IMR-90 (cell line): ENCODE measurements at regions not wholly inside any gene's neighbourhood (a gene's known extent, or its start where the extent isn't known, plus 50 kb on each side); places are given as distances from the start of the nearest gene placed in this dataset.

Experiments used
- ATAC-seq: fragments of 200-7000 bp; cut with Tn5 transposase; 2 replicates; pipeline ENCODE4 v1.9.1; 2020; ENCODE audit warnings: low read depth, mild to moderate bottlenecking, moderate library complexity
- BruUV-seq: library from RNA; stranded (reverse); fragments of 400-500 nt; replicated peaks from 2 replicates; lab custom pipeline; 2021; lab: Mats Ljungman, UMichigan
- CTCF ChIA-PET: fragments of 300-600 bp; formaldehyde crosslinking; extraction: SDS; loops from one replicate; lab custom pipeline; 2021; ENCODE audit warnings: antibody characterized with exemption; lab: Yijun Ruan, JAX
- POLR2A ChIA-PET: fragments of 300-600 bp; sonication (Branson Sonifier 250); formaldehyde crosslinking; loops from one replicate; lab custom pipeline; 2022; ENCODE audit warnings: antibody characterized with exemption; ENCODE audit not compliant: unreplicated experiment; lab: Charles Lee
- DNase-seq: peaks from one replicate; pipeline ENCODE4 v3.0.0; 2013
- H2AFZ ChIP-seq: replicated peaks from 2 replicates; pipeline ENCODE3; 2013; ENCODE audit warnings: low read length, mild to moderate bottlenecking; ENCODE audit not compliant: poor library complexity
- H2AK5ac ChIP-seq: 2 replicates; pipeline ENCODE4 v1.6.1; 2013; ENCODE audit warnings: low read depth, low read length, inconsistent platforms
- H2AK9ac ChIP-seq: replicated peaks from 2 replicates; pipeline ENCODE3; 2013; ENCODE audit warnings: mild to moderate bottlenecking, low read depth, low read length, moderate library complexity; ENCODE audit not compliant: poor library complexity
- H2BK120ac ChIP-seq: 2 replicates; pipeline ENCODE4 v1.6.1; 2013; ENCODE audit warnings: low read depth, low read length, inconsistent platforms
- H2BK15ac ChIP-seq: 3 replicates; pipeline ENCODE4 v1.6.1; 2013; ENCODE audit warnings: low read depth, low read length, inconsistent platforms
- H2BK20ac ChIP-seq: 2 replicates; pipeline ENCODE4 v1.6.1; 2013; ENCODE audit warnings: low read depth, mild to moderate bottlenecking, inconsistent platforms, low read length, moderate library complexity
- H2BK5ac ChIP-seq: 2 replicates; pipeline ENCODE4 v1.6.1; 2013; ENCODE audit warnings: mild to moderate bottlenecking, low read depth, low read length, inconsistent platforms; ENCODE audit not compliant: poor library complexity, severe bottlenecking
- H3K14ac ChIP-seq: replicated peaks from 2 replicates; pipeline ENCODE4 v1.6.1; 2013; ENCODE audit warnings: low read depth, low read length, inconsistent platforms
- H3K18ac ChIP-seq: 2 replicates; pipeline ENCODE4 v1.6.1; 2013; ENCODE audit warnings: low read depth, low read length, control low read depth
- H3K23ac ChIP-seq: 2 replicates; pipeline ENCODE4 v1.6.1; 2013; ENCODE audit warnings: low read depth, low read length, inconsistent platforms
- H3K27ac ChIP-seq: 2 replicates; pipeline ENCODE4 v1.5.1; 2013; ENCODE audit warnings: mild to moderate bottlenecking, control low read depth, low read length; ENCODE audit not compliant: insufficient read depth
- H3K27me3 ChIP-seq: 2 replicates; pipeline ENCODE4 v1.6.1; 2013; ENCODE audit warnings: low read length; ENCODE audit not compliant: control insufficient read depth, insufficient read depth
- H3K36me3 ChIP-seq: 2 replicates; pipeline ENCODE4 v1.6.1; 2013; ENCODE audit warnings: low read length, mixed read lengths; ENCODE audit not compliant: control insufficient read depth, insufficient read depth
- H3K4ac ChIP-seq: 2 replicates; pipeline ENCODE4 v1.6.1; 2013; ENCODE audit warnings: low read depth, low read length, inconsistent platforms
- H3K4me1 ChIP-seq: 2 replicates; pipeline ENCODE4 v1.6.1; 2013; ENCODE audit warnings: low read length, mixed read lengths; ENCODE audit not compliant: control insufficient read depth, insufficient read depth
- H3K4me2 ChIP-seq: 2 replicates; pipeline ENCODE4 v1.6.1; 2013; ENCODE audit warnings: low read depth, mild to moderate bottlenecking, control low read depth, low read length, moderate library complexity
- H3K4me3 ChIP-seq: 2 replicates; pipeline ENCODE4 v1.5.1; 2013; ENCODE audit warnings: low read depth, mild to moderate bottlenecking, control low read depth, low read length, moderate library complexity; ENCODE audit not compliant: insufficient read depth
- H3K56ac ChIP-seq: 2 replicates; pipeline ENCODE4 v1.6.1; 2013; ENCODE audit warnings: low read length, inconsistent platforms; ENCODE audit not compliant: insufficient read depth; ENCODE audit errors: extremely low read depth
- H3K79me1 ChIP-seq, 2 experiments: 2 replicates each; pipeline ENCODE4 v1.6.1; 2013; ENCODE audit warnings: low read length in 2 of 2, inconsistent platforms in 1 of 2, low read depth in 1 of 2
- H3K9ac ChIP-seq: 2 replicates; pipeline ENCODE4 v1.6.1; 2013; ENCODE audit warnings: low read depth, low read length, control low read depth
- H3K9me1 ChIP-seq: 2 replicates; pipeline ENCODE4 v1.6.1; 2013; ENCODE audit warnings: low read length, inconsistent platforms; ENCODE audit not compliant: insufficient read depth
- H3K9me3 ChIP-seq: 2 replicates; pipeline ENCODE4 v1.6.1; 2013; ENCODE audit warnings: low read length; ENCODE audit not compliant: control insufficient read depth, insufficient read depth
- H4K20me1 ChIP-seq: 2 replicates; pipeline ENCODE4 v1.6.1; 2013; ENCODE audit warnings: low read length, inconsistent platforms; ENCODE audit not compliant: insufficient read depth
- H4K5ac ChIP-seq: 2 replicates; pipeline ENCODE4 v1.6.1; 2013; ENCODE audit warnings: mild to moderate bottlenecking, low read depth, low read length, control low read depth
- H4K8ac ChIP-seq, 2 experiments: 2 replicates each; pipeline ENCODE4 v1.6.1; 2013; ENCODE audit warnings: low read depth in 2 of 2, low read length in 2 of 2, control low read depth in 1 of 2, inconsistent platforms in 1 of 2
- H4K91ac ChIP-seq: 2 replicates; pipeline ENCODE4 v1.6.1; 2013; ENCODE audit warnings: low read depth, low read length, inconsistent platforms; ENCODE audit not compliant: insufficient read depth
- BHLHE40 ChIP-seq: fragments of 150-350 bp; IDR thresholded peaks from 2 replicates; pipeline ENCODE4 v1.6.1; 2016; ENCODE audit warnings: mild to moderate bottlenecking, low read depth, low read length
- CEBPB ChIP-seq: IDR thresholded peaks from 2 replicates; pipeline ENCODE4 v1.6.1; 2012; ENCODE audit warnings: low read depth, low read length, improper control_type of control experiment
- CHD1 ChIP-seq: IDR thresholded peaks from 2 replicates; pipeline ENCODE4 v1.6.1; 2012; ENCODE audit warnings: low read depth, low read length, improper control_type of control experiment
- ELK1 ChIP-seq: fragments of 150-350 bp; IDR thresholded peaks from 2 replicates; pipeline ENCODE4 v1.6.1; 2016; ENCODE audit warnings: low read depth, mild to moderate bottlenecking, low read length, moderate library complexity, borderline replicate concordance
- FOS ChIP-seq: fragments of 150-350 bp; IDR thresholded peaks from 2 replicates; pipeline ENCODE4 v1.6.1; 2016; ENCODE audit warnings: low read depth, low read length
- MAFK ChIP-seq: IDR thresholded peaks from 2 replicates; pipeline ENCODE4 v1.6.1; 2012; ENCODE audit warnings: low read depth, low read length, improper control_type of control experiment
- MAZ ChIP-seq: IDR thresholded peaks from 2 replicates; pipeline ENCODE4 v1.6.1; 2012; ENCODE audit warnings: low read depth, mild to moderate bottlenecking, low read length, improper control_type of control experiment, moderate library complexity, borderline replicate concordance
- MXI1 ChIP-seq: IDR thresholded peaks from 2 replicates; pipeline ENCODE4 v1.6.1; 2012; ENCODE audit warnings: low read depth, mild to moderate bottlenecking, low read length, moderate library complexity, borderline replicate concordance
- NFE2L2 ChIP-seq: fragments of 150-350 bp; IDR thresholded peaks from 2 replicates; pipeline ENCODE4 v1.6.1; 2016; ENCODE audit warnings: low read depth, mild to moderate bottlenecking, low read length
- POLR2A ChIP-seq: IDR thresholded peaks from 2 replicates; pipeline ENCODE4 v1.6.1; 2012; ENCODE audit warnings: mild to moderate bottlenecking, low read depth, low read length
- RAD21 ChIP-seq: IDR thresholded peaks from 2 replicates; pipeline ENCODE4 v1.6.1; 2012; ENCODE audit warnings: low read length, improper control_type of control experiment
- RCOR1 ChIP-seq: IDR thresholded peaks from 2 replicates; pipeline ENCODE4 v1.6.1; 2012; ENCODE audit warnings: mild to moderate bottlenecking, low read length, improper control_type of control experiment; ENCODE audit not compliant: insufficient replicate concordance
- SMC3 ChIP-seq: fragments of 150-350 bp; IDR thresholded peaks from 2 replicates; pipeline ENCODE4 v1.6.1; 2016; ENCODE audit warnings: low read depth, mild to moderate bottlenecking, antibody characterized with exemption, low read length, moderate library complexity
- USF2 ChIP-seq: fragments of 150-350 bp; IDR thresholded peaks from 2 replicates; pipeline ENCODE4 v1.6.1; 2017; ENCODE audit warnings: mild to moderate bottlenecking, antibody characterized with exemption, low read length, low read depth
- WGBS, 2 experiments: methylation state at CpG; one replicate each; pipeline versions ENCODE4 v1.1.5 to v1.1.7; 2013; ENCODE audit warnings: missing lambda C conversion rate in 2 of 2; ENCODE audit not compliant: insufficient read length in 1 of 2; ENCODE audit errors: extremely low coverage in 2 of 2; 5-methylcytosine and 5-hydroxymethylcytosine counted together
- dilution Hi-C: fragments of 300-500 bp; cut with HindIII; formaldehyde crosslinking; loops from one replicate; pipeline ENCODE4 v1.14.3; 2018; ENCODE audit warnings: low sequenced_read_pairs; ENCODE audit not compliant: unreplicated experiment
- in situ Hi-C: fragments of 300-500 bp; cut with MboI; formaldehyde crosslinking; loops from 3 replicates; pipeline ENCODE4 v1.14.3; 2019; ENCODE audit warnings: low sequenced_read_pairs, inconsistent platforms, mixed read lengths
- intact Hi-C: fragments of 100-400 bp; cut with micrococcal nuclease; formaldehyde crosslinking; loops from 2 replicates; pipeline ENCODE4 v1.10.0; 2022
- TF ChIP-seq, protein P1 (sequence below): conservative IDR thresholded peaks from 2 replicates; pipeline ENCODE4 v1.5.1; 2012; ENCODE audit warnings: mild to moderate bottlenecking, low read depth, low read length, improper control_type of control experiment

DNA sequence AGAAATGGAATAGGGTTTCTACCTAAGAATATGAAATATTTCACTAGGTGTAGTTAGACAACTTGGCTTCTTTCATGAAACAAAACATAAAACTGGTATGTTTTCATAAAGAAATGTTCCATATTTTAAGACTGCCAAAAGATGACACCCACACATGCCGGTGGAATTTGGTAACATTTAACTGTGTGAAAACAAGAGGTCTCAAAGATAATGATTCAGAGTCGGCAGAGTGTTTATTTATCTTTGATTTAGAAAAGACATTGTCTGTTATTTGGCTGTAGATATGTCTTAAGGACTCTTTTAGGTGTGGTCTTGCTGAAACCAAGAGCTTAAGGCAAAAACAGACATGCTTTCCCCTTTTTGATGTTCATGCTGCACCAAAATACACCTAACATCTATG, 63.5 kb upstream of the FN1 start:
- no peaks in the 10 kb centered on the region for H3K36me3 ChIP-seq
- ChIA-PET CTCF (no interaction called here), POLR2A (no interaction called here)
- no peaks in the 10 kb centered on the region for H3K9me1 ChIP-seq
- no peak overlapping the region for H2BK15ac ChIP-seq
- no peaks in the 10 kb centered on the region for H3K79me1 ChIP-seq
- no peak overlapping the region for H3K4me3 ChIP-seq
- H3K4me2 ChIP-seq: no peak overlapping the region; the same call in 1 of the 2 replicates
- peak overlapping the region; percentile 52; the same call in 1 of the 2 replicates for H3K18ac ChIP-seq
- no peak overlapping the region for H2BK5ac ChIP-seq
- dilution Hi-C loops: no loop called here
- WGBS, 2 experiments: no CpG with 5 or more reads among the region's 2 CpGs
- DNase-seq: peak; percentile 54
- BruUV-seq: no TSS peak
- no peak overlapping the region for H4K8ac ChIP-seq
- H3K23ac ChIP-seq: no peak overlapping the region; the same call in 1 of the 2 replicates
- H3K56ac ChIP-seq: no peak overlapping the region
- intact Hi-C loops: no loop called here
- no peak overlapping the region for H4K5ac ChIP-seq
- no peak overlapping the region for H3K4ac ChIP-seq
- H3K27ac ChIP-seq: no peak overlapping the region
- peak overlapping the region; percentile 6; the same call in 1 of the 2 replicates for H2BK120ac ChIP-seq
- H2BK20ac ChIP-seq: no peak overlapping the region
- ATAC-seq: peak; percentile 17; the same call in 1 of the 2 replicates
- H4K91ac ChIP-seq: no peak overlapping the region
- H4K20me1 ChIP-seq: no peaks in the 10 kb centered on the region
- H3K4me1 ChIP-seq: no peaks in the 10 kb centered on the region; the same call in 1 of the 2 replicates
- no peaks in the 10 kb centered on the region for H3K27me3 ChIP-seq
- H2AFZ ChIP-seq: no peak overlapping the region
- no peak overlapping the region for H2AK9ac ChIP-seq
- no peaks in the 10 kb centered on the region for H3K9me3 ChIP-seq
- no peak overlapping the region for H3K9ac ChIP-seq
- TF ChIP-seq CHD1 (no peak), RCOR1 (no peak), SMC3 (no peak), NFE2L2 (no peak), MAZ (no peak), USF2 (no peak), POLR2A (no peak), BHLHE40 (no peak), RAD21 (no peak), FOS (no peak), CEBPB (no peak), MXI1 (no peak), ELK1 (no peak), MAFK (no peak)
- TF ChIP-seq, protein P1, sequence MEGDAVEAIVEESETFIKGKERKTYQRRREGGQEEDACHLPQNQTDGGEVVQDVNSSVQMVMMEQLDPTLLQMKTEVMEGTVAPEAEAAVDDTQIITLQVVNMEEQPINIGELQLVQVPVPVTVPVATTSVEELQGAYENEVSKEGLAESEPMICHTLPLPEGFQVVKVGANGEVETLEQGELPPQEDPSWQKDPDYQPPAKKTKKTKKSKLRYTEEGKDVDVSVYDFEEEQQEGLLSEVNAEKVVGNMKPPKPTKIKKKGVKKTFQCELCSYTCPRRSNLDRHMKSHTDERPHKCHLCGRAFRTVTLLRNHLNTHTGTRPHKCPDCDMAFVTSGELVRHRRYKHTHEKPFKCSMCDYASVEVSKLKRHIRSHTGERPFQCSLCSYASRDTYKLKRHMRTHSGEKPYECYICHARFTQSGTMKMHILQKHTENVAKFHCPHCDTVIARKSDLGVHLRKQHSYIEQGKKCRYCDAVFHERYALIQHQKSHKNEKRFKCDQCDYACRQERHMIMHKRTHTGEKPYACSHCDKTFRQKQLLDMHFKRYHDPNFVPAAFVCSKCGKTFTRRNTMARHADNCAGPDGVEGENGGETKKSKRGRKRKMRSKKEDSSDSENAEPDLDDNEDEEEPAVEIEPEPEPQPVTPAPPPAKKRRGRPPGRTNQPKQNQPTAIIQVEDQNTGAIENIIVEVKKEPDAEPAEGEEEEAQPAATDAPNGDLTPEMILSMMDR: no peak
- in situ Hi-C loops: no loop called here
- H3K14ac ChIP-seq: peak overlapping the region; percentile 68; the same call in 1 of the 2 replicates
- H2AK5ac ChIP-seq: no peak overlapping the region
